ENCODE measurements at regions not wholly inside any gene's neighbourhood (a gene's known extent, or its start where the extent isn't known, plus 50 kb on each side); places are given as distances from the start of the nearest gene placed in this dataset.

DNA sequence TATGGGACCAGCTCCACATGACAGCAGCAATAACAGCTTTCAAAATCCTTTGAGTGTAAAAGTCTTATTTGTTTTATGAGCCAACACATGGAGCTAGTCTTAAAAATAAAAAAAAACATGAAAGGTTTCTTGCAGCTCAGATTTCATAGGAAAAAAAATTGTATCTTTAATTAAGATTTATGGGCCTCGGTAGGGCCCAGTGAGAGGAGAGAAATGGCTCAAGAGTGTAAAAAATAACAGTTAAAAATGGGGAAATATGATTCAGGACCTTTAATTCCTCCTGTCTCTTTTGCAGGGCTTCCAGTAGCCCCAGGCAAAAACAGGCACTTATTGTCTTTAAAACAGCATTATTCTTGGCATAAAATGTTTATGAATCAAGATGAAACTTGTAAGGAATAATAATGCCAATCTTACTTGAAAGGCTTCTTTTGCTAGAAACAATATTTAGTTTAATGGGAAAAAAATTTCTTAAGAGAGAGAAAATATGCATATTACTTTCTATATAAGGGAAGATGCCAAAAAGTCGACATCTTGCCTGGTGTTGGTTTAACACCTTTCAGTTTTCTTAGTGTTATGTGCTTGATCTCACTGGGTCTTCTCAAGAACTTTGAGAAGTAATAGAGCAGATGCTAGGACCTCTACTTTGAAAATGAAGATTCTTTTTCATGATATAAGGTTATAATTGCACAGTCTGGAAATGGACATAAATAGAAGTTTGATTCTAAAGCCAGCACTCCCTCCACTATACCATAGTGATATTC, 71.3 kb upstream of the SETBP1 start:
- TF ChIP-seq, protein P1, sequence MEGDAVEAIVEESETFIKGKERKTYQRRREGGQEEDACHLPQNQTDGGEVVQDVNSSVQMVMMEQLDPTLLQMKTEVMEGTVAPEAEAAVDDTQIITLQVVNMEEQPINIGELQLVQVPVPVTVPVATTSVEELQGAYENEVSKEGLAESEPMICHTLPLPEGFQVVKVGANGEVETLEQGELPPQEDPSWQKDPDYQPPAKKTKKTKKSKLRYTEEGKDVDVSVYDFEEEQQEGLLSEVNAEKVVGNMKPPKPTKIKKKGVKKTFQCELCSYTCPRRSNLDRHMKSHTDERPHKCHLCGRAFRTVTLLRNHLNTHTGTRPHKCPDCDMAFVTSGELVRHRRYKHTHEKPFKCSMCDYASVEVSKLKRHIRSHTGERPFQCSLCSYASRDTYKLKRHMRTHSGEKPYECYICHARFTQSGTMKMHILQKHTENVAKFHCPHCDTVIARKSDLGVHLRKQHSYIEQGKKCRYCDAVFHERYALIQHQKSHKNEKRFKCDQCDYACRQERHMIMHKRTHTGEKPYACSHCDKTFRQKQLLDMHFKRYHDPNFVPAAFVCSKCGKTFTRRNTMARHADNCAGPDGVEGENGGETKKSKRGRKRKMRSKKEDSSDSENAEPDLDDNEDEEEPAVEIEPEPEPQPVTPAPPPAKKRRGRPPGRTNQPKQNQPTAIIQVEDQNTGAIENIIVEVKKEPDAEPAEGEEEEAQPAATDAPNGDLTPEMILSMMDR (conservative IDR thresholded peaks at IDR 0.05 in 1 of 2, IDR thresholded peaks at IDR 0.05 in 1 of 2; ENCODE audit: low read depth in 1 of 2, low read length in 2 of 2) = no peak
- no peak for TF ChIP-seq EZH2 (IDR thresholded peaks at IDR 0.05; ENCODE audit: low read length, missing control alignments)
